ENCODE measurements at regions not wholly inside any gene's neighbourhood (a gene's known extent, or its start where the extent isn't known, plus 50 kb on each side); places are given as distances from the start of the nearest gene placed in this dataset.

GRCh38 chr9:92185681-92186080 lies 70.5 kb upstream of the SPTLC1 start:
- intact Hi-C loops (cut with micrococcal nuclease; ENCODE audit: unreplicated experiment): no loop called here
- CTCF ChIA-PET (ENCODE audit: unreplicated experiment): no interaction called here
- TF ChIP-seq, protein P1, sequence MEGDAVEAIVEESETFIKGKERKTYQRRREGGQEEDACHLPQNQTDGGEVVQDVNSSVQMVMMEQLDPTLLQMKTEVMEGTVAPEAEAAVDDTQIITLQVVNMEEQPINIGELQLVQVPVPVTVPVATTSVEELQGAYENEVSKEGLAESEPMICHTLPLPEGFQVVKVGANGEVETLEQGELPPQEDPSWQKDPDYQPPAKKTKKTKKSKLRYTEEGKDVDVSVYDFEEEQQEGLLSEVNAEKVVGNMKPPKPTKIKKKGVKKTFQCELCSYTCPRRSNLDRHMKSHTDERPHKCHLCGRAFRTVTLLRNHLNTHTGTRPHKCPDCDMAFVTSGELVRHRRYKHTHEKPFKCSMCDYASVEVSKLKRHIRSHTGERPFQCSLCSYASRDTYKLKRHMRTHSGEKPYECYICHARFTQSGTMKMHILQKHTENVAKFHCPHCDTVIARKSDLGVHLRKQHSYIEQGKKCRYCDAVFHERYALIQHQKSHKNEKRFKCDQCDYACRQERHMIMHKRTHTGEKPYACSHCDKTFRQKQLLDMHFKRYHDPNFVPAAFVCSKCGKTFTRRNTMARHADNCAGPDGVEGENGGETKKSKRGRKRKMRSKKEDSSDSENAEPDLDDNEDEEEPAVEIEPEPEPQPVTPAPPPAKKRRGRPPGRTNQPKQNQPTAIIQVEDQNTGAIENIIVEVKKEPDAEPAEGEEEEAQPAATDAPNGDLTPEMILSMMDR (conservative IDR thresholded peaks at IDR 0.05; ENCODE audit: low read length): no peak
- no peak for TF ChIP-seq EZH2phosphoT487 (IDR thresholded peaks at IDR 0.05; ENCODE audit: borderline replicate concordance, low read depth, low read length)
- Histone ChIP-seq H2AFZ (ENCODE audit: low read length) (no peak overlapping the region), H3K9me2 (ENCODE audit: insufficient read depth, low read length) (no peaks in the 10 kb centered on the region), H4K20me1 (ENCODE audit: insufficient read depth, low read length) (no peaks in the 10 kb centered on the region), H3K36me3 (ENCODE audit: insufficient read depth, low read length) (no peaks in the 10 kb centered on the region), H3K4me2 (ENCODE audit: low read length) (no peak overlapping the region), H3K79me2 (ENCODE audit: insufficient read depth, low read depth, low read length) (no peaks in the 10 kb centered on the region), H3K9me3 (ENCODE audit: low read length) (no peaks in the 10 kb centered on the region), H3K4me3 (ENCODE audit: low read depth, low read length, poor library complexity, severe bottlenecking) (no peak overlapping the region), H3K4me1 (ENCODE audit: insufficient read depth, low read length, poor library complexity, severe bottlenecking) (no peaks in the 10 kb centered on the region), H3K27ac (ENCODE audit: low read depth, low read length, poor library complexity, severe bottlenecking) (no peak overlapping the region)
- no TSS peak for BruUV-seq (replicated peaks)
- POLR2A ChIA-PET: no interaction called here
- no peak for DNase-seq (ENCODE audit: low spot score)

DNA sequence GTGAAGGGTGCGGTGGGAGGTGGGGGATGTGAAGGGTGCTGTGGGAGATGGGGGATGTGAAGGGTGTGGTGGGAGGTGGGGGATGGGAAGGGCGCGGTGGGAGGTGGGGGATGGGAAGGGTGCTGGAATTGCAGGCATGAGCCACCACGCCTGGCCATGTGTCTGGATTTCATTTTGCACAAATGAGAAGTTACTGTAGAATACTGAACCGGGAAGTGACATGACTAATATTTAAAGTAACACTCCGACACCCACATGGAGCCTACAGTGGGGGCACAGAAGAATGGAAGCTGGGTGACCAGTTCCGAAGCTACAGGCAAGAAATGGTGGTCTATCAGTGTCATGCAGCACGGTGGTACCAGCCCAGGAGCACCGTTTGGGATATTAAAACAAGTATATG lies 69.9 kb upstream of the SPTLC1 start:
- BruUV-seq (replicated peaks): no TSS peak
- intact Hi-C loops (cut with micrococcal nuclease; ENCODE audit: unreplicated experiment): no loop called here
- Histone ChIP-seq H3K36me3 (ENCODE audit: insufficient read depth, low read length) (no peaks in the 10 kb centered on the region), H3K27ac (ENCODE audit: low read depth, low read length, poor library complexity, severe bottlenecking) (no peak overlapping the region), H3K4me1 (ENCODE audit: insufficient read depth, low read length, poor library complexity, severe bottlenecking) (no peaks in the 10 kb centered on the region), H3K9me3 (ENCODE audit: low read length) (no peaks in the 10 kb centered on the region), H3K9me2 (ENCODE audit: insufficient read depth, low read length) (no peaks in the 10 kb centered on the region), H2AFZ (ENCODE audit: low read length) (no peak overlapping the region), H4K20me1 (ENCODE audit: insufficient read depth, low read length) (no peaks in the 10 kb centered on the region), H3K4me2 (ENCODE audit: low read length) (no peak overlapping the region), H3K4me3 (ENCODE audit: low read depth, low read length, poor library complexity, severe bottlenecking) (no peak overlapping the region), H3K79me2 (ENCODE audit: insufficient read depth, low read depth, low read length) (no peaks in the 10 kb centered on the region)
- no peak for DNase-seq (ENCODE audit: low spot score)
- ChIA-PET POLR2A (no interaction called here), CTCF (ENCODE audit: unreplicated experiment) (no interaction called here)
- TF ChIP-seq EZH2phosphoT487 (IDR thresholded peaks at IDR 0.05; ENCODE audit: borderline replicate concordance, low read depth, low read length): no peak
- TF ChIP-seq, protein P1 (conservative IDR thresholded peaks at IDR 0.05; ENCODE audit: low read length): no peak

DNA sequence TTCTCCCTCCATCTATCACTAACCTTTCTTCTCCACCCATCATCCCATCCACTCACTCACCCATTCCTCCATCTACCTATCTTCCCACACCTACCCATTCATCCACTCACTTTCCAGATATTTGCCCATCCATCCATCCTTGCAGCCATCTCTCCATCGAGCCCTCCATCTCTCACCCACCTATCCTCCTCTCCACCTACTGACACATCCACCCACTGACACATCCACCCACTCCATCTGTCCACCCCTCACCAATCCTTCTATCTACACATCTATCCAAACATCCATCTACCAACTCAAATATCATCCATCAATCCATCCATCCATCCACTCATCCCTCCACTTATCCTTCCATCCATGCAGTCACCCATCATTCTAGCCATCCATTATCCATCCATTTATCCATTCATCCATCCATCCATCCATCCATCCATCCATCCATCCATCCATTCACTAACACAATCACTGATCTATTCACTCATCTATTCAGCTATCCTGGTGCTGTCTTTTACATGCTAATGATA lies 68.9 kb upstream of the SPTLC1 start:
- CTCF ChIA-PET (ENCODE audit: unreplicated experiment): no interaction called here
- Histone ChIP-seq H2AFZ (ENCODE audit: low read length) (no peak overlapping the region), H3K9me2 (ENCODE audit: insufficient read depth, low read length) (no peaks in the 10 kb centered on the region), H3K4me1 (ENCODE audit: insufficient read depth, low read length, poor library complexity, severe bottlenecking) (no peaks in the 10 kb centered on the region), H4K20me1 (ENCODE audit: insufficient read depth, low read length) (no peaks in the 10 kb centered on the region), H3K27ac (ENCODE audit: low read depth, low read length, poor library complexity, severe bottlenecking) (no peak overlapping the region), H3K36me3 (ENCODE audit: insufficient read depth, low read length) (no peaks in the 10 kb centered on the region), H3K9me3 (ENCODE audit: low read length) (no peaks in the 10 kb centered on the region), H3K4me3 (ENCODE audit: low read depth, low read length, poor library complexity, severe bottlenecking) (no peak overlapping the region), H3K4me2 (ENCODE audit: low read length) (no peak overlapping the region), H3K79me2 (ENCODE audit: insufficient read depth, low read depth, low read length) (no peaks in the 10 kb centered on the region)
- POLR2A ChIA-PET: interaction anchor here (0.6 to 0.7 kb wide), 2 partner anchors 153 to 737 kb away, joined by 3 read pairs; no protein-coding TSS in a partner anchor
- TF ChIP-seq EZH2phosphoT487 (IDR thresholded peaks at IDR 0.05; ENCODE audit: borderline replicate concordance, low read depth, low read length): no peak
- TF ChIP-seq, protein P1 (conservative IDR thresholded peaks at IDR 0.05; ENCODE audit: low read length): no peak
- intact Hi-C loops (cut with micrococcal nuclease; ENCODE audit: unreplicated experiment): no loop called here
- no peak for DNase-seq (ENCODE audit: low spot score)
- no TSS peak for BruUV-seq (replicated peaks)

Data from OCI-LY7 (cell line).